GM10266 (cell line): ENCODE measurements at regions not wholly inside any gene's neighbourhood (a gene's known extent, or its start where the extent isn't known, plus 50 kb on each side); places are given as distances from the start of the nearest gene placed in this dataset.

ENCODE experiments used
- DNase-seq: peaks from one replicate; pipeline ENCODE4 v3.0.0; 2012; ENCODE audit errors: extremely low spot score
- CTCF ChIP-seq: IDR thresholded peaks from 2 replicates; pipeline ENCODE4 v1.5.1; 2012; ENCODE audit warnings: mild to moderate bottlenecking, low read depth; ENCODE audit not compliant: control insufficient read depth, insufficient read depth; ENCODE audit errors: missing control alignments

GRCh38 chr10:71084061-71084817, 128.1 kb upstream of the UNC5B start:
- DNase-seq: no peak
- no peak for TF ChIP-seq CTCF

GRCh38 chr10:71084818-71085126, 127.6 kb upstream of the UNC5B start:
- no peak for DNase-seq
- TF ChIP-seq CTCF: no peak

DNA sequence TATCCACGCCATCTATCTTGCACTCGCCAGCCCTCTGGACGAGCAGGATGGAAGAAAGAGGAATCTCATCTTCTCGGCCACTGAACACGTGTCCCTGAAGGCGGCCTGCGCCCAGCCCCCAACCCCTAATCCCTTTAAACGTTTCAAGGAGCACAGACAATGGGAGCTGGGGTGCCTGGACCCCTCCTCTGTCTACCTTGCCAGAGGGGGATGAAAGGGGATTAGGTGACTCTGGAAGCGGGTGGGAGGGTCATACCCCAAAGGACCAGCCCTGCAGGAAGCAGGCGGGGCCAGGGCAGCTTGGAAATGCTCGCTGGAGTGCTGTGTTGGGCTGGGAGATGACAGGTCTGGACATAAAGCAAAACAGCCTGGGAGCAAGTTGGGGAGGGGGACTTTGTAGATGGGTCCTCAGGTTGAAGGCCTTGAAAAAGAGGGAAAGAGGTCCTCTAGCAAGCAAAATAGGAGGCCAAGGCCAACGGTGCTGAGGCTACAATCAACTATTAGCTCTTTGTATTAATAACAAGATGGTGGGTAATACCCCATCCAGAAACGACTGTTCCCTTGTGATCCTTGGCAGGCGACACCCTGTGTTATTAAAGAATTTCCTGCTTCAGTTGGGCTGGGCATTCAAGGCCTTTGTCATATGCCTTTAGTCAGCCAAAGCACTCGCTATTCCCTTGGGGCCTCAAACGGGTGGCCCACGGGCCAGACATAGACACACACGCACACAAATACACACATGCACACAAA, 126.5 kb upstream of the UNC5B start:
- DNase-seq: peak; percentile 2

GRCh38 chr10:71086439-71087080, 125.8 kb upstream of the UNC5B start:
- no peak for TF ChIP-seq CTCF
- peak; percentile 2 for DNase-seq

More for the DNA sequence above, 126.5 kb upstream of the UNC5B start:
- no peak for TF ChIP-seq CTCF

DNA sequence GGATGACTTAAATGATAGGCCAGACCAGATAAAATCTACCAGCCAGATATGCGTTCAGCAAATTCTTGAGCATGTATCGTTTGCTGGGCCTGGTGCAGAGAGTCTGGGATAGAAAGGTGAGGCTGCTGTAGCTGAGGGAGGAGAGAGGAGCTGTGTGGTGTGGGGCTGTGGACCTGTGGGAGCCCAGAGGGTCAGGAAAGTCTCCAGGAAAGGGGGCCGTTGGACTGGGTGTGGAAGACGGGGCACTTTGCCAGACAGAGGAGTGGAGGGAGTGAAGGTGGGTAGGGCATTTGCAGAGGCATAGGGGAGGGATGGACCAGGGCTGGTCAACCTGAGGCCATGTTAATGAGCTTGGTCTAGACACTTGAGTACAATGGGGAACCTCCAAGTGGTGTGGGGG, 124.7 kb upstream of the UNC5B start:
- TF ChIP-seq CTCF: no peak
- DNase-seq: no peak

GRCh38 chr10:71088054-71088453, 124.3 kb upstream of the UNC5B start:
- no peak for DNase-seq
- no peak for TF ChIP-seq CTCF

- DNase-seq: peak; percentile 2
Observed at GRCh38 chr10:71088578-71088977, 123.8 kb upstream of the UNC5B start.
